Activated CD4-positive, alpha-beta T cell treated with anti-CD3 and anti-CD28 coated beads for 4 hours (primary cell): ENCODE measurements at regions not wholly inside any gene's neighbourhood (a gene's known extent, or its start where the extent isn't known, plus 50 kb on each side); places are given as distances from the start of the nearest gene placed in this dataset.
"Not testable (repeated sequence)": the region's sequence is repeated elsewhere in the genome, so short reads cannot be mapped to it uniquely, and the experiment has no call there.

ENCODE experiments used
- DNase-seq, 2 donors: peaks; one replicate each; pipeline ENCODE4 v3.0.0-alpha.2; 2020

GRCh38 chr11:38543311-38543710 lies 1945.3 kb upstream of the RAG2 start:
- no peak for DNase-seq

GRCh38 chr11:38538866-38539680 lies 1941.0 kb upstream of the RAG2 start:
- DNase-seq, result no peak

- DNase-seq, result no peak
Observed at GRCh38 chr11:38530226-38530625, 1932.2 kb upstream of the RAG2 start.

- DNase-seq, result no peak
Observed at GRCh38 chr11:38524945-38525344, 1926.9 kb upstream of the RAG2 start.

DNA sequence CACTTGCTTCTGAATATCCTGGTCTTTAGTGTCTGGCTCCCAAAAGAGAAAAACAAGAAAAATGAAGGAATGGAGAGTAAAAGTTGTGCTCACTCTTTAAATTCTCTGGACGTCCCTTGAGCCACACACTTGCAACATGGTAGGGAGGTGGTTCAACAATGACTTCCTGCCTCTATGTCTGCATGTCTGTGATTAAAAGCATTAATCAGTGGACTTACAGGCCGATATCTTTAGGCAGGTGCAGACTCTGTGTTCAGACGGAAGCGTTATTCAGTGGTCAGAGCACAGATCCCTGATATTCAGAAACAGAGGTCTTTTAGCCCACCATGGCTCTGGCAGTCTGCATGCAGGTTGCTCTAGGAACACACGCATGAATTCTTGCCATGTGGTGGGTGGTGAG lies 1920.0 kb upstream of the RAG2 start:
- DNase-seq, result no peak

- not testable (repeated sequence) for DNase-seq
Observed at GRCh38 chr11:38512830-38513229, 1914.8 kb upstream of the RAG2 start.

DNA sequence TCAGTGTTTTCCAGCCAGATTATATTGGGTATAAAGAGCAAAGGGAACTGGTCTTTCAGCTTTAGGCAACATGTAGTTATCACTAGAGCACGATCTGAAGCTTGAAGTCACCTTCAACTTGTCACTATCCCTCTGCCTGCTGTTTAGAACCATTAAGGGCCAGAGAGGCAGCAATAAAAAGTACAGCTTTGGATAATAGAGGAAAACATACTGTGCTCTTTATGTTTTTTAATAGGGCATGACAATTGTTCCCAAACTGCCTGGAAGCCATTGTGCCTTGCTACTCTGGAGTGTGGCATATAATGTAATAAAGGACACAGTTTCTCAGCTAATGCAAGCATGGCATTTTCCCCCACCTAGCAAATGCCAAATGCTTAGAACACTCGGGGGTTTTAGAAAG lies 1912.0 kb upstream of the RAG2 start:
- DNase-seq, result no peak

DNA sequence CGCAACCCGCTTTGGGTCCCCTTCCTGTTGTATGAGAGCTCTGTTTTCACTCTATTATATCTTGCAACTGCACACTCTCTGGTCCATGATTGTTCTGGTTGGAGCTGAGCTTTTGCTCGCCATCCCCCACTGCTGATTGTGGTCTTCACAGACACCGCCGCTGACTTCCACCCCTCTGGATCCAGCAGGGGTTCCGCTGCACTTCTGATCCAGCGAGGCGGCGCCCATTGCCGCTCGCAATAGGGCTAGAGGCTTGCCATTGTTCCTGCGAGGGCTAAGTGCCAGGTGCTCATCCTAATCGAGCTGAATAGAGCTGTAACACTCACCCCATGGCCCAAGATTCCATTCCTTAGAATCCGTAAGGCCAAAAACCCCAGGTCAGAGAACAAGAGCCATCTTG lies 1905.8 kb upstream of the RAG2 start:
- no peak for DNase-seq

GRCh38 chr11:38498721-38499120 lies 1900.7 kb upstream of the RAG2 start:
- DNase-seq, result no peak

DNA sequence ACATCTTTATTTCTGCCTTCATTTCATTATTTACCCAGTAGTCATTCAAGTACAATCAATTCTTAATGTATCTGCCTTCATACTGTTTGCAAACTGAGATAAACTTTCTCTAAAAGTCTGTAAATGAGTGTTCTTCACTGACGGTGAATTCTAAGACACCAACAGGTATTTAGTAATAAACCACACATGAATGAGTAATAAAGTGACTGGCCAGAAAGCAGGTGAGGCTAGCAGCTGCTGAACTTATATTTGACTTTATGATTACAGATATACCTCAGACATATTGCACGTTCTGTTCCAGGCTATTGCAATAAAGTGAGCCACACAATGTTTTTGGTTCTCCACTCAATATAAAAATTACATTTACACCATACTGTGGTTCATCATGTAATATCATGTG lies 1894.0 kb upstream of the RAG2 start:
- DNase-seq, result no peak

GRCh38 chr11:38481391-38481790 lies 1883.4 kb upstream of the RAG2 start:
- no peak for DNase-seq

DNA sequence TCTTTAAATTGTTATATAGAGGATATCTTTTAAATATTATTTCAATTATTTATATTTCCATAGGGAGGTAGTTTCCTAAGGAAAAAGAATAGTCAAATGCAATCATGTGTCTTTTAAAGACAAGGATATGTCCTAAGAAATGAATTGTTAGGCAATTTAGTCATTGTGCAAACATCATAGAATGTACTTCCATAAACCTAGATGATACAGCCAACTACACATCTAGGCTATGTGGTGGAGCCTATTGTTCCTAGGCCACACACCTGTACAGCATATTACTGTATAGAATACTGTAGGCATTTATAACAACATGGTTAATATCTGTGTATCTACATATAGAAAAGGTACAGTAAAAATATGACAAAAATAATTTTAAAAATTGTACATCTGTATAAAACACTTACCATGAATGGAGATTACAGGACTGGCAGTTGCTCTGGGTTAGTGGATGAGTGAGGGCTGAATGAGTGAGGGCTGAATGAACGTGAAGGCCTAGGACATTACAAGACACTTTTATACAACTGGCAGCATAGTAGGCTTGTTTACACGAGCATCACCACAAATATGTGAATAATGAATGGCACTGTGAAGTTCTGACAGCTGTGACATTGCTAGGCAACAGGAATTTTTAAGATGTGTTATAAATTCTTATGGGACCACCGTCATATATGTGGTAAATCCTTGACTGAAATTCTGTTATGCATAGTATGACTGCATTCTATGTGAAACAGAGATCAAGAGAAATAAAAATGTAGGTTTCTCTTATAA lies 1879.0 kb upstream of the RAG2 start:
- no peak for DNase-seq

GRCh38 chr11:38461751-38462150 lies 1863.7 kb upstream of the RAG2 start:
- DNase-seq, result no peak

DNA sequence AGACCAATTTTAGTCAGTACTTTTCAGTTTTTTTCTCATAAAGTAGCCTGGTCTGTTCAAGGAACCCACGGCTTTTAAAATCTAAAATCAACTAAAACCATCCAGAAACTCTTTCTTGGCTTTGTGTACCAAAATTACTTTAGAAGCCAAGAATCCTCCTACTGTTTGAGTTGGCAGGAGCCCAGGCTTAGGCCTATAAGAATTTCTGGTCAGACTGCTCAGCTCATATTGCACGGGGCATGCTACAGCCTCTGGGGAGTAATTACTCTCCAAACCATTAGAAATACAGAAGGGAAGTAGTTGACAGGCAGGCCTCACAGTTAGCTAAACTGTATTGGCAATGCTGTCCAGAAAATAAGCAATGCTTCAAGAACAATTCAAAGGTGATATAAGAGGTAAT lies 1862.9 kb upstream of the RAG2 start:
- DNase-seq, result no peak

DNA sequence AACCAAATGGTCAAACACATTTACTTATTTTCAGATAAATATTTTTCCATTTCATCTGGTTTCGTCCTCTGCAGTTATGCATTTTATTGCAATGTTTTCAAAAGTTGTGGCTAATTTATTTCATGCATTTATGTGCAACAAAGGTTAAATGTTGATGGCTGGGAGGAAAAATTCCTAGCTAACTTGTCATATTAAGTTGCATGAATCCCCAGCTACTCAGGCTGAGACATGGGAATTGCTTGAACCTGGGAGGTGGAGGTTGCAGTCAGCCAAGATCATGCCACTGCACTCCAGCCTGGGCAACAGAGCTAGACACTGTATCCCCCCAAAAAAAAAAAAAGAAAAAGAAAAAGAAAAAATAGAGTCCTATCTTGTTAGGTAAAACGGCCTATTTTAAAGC lies 1862.4 kb upstream of the RAG2 start:
- no peak for DNase-seq

DNA sequence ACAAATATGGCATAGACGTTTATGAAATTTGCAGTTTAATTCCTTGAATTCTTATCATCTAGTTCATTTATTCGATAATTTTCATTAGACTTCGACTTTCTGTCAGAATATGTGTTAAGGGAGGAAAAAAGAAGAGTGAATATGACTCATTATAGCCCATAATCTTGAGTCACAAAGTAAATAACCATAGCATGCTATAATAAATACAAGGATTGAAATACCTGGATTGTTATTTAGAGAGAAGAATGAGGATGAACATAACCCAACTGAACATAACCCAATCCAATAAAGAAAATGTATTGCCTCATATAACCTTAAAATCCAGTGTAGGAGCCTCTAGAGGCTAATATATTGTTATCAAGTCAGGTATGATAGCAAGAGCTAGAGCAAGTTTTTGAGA lies 1858.3 kb upstream of the RAG2 start:
- DNase-seq, result no peak

GRCh38 chr11:38448284-38448683 lies 1850.2 kb upstream of the RAG2 start:
- DNase-seq, result no peak

- no peak for DNase-seq
Observed at GRCh38 chr11:38446336-38446735, 1848.3 kb upstream of the RAG2 start.

DNA sequence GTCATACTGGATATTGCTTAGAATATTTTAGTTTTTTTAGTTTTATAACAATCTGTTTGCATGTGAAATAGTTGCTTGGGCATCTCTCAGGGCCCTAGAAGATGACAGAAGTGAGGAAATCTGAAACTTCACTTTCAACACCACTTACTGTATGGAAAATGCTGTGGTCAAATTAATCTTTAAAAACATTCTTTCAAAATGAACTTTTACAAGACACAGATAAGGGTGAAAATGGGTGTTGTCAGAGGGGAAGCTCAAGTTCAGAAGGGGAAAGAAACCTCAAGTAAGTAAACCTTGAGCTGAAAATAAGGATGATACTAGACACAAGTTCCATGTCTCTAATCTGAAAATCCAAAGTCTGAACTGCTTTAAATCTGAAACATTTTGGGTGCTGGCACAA lies 1840.1 kb upstream of the RAG2 start:
- no peak for DNase-seq

GRCh38 chr11:38425578-38425977 lies 1827.5 kb upstream of the RAG2 start:
- no peak for DNase-seq

DNA sequence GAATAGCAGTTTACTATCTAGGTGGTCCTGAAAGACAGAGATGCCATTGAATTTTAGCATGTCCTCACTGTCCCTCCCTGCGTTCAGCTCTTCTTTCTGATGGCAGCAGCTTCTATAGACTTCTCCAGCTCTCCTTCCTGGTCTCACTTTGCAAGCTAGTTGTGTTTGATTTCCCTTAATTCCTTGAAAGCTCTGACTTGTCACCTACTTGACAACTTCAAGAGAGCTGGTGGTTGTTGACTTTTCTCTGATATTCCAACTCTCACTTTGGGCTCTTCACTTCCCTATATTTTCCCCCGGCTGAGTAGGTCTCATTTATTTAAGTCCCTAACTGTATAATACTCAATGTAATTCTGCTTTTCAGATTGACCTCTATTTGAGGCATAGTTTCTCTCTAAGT lies 1825.0 kb upstream of the RAG2 start:
- DNase-seq, result no peak

DNA sequence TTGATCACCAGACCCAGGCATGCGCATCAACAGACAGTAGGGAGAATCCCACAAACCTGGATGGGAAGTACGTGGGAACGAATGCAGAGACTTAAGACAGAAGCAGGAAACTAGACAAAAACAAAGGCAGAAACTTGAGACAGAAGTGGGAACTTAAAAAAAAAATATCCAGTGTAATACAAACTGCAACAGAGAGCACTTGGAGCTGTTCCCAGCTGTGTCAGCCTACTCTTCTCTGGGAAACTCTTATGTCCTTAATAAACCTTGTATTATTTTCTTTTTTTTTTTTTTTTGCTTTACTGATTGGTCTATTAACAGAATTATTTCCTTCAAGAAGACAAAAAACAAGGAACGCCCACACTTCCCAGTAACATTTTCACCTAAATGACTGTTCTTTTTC lies 1818.1 kb upstream of the RAG2 start:
- no peak for DNase-seq

GRCh38 chr11:38411149-38411548 lies 1813.1 kb upstream of the RAG2 start:
- DNase-seq, result no peak

DNA sequence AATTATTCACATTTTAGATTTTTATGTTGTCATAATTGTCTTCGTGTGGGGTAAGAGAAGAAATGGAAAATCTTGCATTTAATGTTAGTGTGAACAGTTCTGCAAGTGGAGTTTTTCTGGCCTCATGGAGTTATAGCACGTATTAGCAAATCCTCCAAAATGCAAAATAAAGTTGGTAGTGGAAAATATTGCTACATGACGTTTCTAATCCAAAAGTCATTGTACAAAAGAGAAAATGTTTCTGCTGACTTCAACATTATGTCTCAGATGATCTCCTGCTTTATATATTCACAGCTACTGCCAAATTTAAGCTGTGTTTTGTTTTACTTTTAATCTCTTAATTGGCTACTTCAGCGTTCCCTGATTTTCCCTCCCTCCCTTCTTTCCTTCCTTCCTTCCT lies 1804.0 kb upstream of the RAG2 start:
- no peak for DNase-seq

DNA sequence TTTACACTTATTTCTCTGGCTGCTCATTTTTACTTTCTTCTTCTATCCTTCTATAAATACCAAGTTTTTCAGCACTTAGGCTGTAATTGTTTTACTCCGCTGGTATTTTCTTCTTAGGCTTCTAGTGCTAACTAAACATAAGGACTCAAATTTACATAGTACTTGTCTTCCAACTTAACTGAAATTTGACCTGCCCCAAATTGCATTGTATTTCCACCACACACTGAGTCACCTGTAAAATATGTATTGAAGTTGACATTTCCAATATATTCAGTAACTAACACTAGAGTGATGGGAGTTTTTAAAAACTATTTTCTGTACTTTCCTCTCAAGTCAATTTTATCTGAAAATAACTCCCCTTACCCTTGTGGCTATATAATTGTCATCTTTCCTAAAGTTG lies 1794.1 kb upstream of the RAG2 start:
- DNase-seq, result no peak
